Suprapubic skin (tissue), 4 donors: ENCODE measurements at regions not wholly inside any gene's neighbourhood (a gene's known extent, or its start where the extent isn't known, plus 50 kb on each side); places are given as distances from the start of the nearest gene placed in this dataset.

Experiments used
- DNase-seq, 2 donors: peaks; one replicate each; pipeline ENCODE4 v3.0.0-alpha.2; 2019; ENCODE audit warnings: low spot score in 2 of 2
- H3K27ac ChIP-seq: fragments of 200-600 bp; sonication (generic); one replicate; pipeline ENCODE4 v1.5.1; 2019
- H3K27me3 ChIP-seq: fragments of 200-600 bp; sonication (generic); one replicate; pipeline ENCODE4 v1.5.1; 2019
- H3K36me3 ChIP-seq: fragments of 200-600 bp; sonication (generic); one replicate; pipeline ENCODE4 v1.5.1; 2019
- H3K4me1 ChIP-seq: fragments of 200-600 bp; sonication (generic); one replicate; pipeline ENCODE4 v1.5.1; 2019
- H3K4me3 ChIP-seq: fragments of 200-600 bp; sonication (generic); one replicate; pipeline ENCODE4 v1.5.1; 2019; ENCODE audit warnings: mild to moderate bottlenecking
- H3K9me3 ChIP-seq: fragments of 200-600 bp; sonication (generic); one replicate; pipeline ENCODE4 v1.5.1; 2019
- EP300 ChIP-seq: sonication (generic); formaldehyde crosslinking; IDR thresholded peaks from one replicate; pipeline ENCODE4 v1.6.1; 2017; ENCODE audit warnings: antibody characterized with exemption
- POLR2A ChIP-seq, 2 donors: fragments of 450-650 bp; IDR thresholded peaks; one replicate each; pipeline ENCODE4 v1.6.1; 2017; ENCODE audit warnings: antibody characterized with exemption in 2 of 2, mild to moderate bottlenecking in 2 of 2, moderate library complexity in 2 of 2
- POLR2AphosphoS5 ChIP-seq, 3 donors: sonication (generic); formaldehyde crosslinking; IDR thresholded peaks; one replicate each; pipeline ENCODE4 v1.6.1; 2017; ENCODE audit warnings: antibody characterized with exemption in 3 of 3
- WGBS: methylation state at CpG from one replicate; pipeline ENCODE4 v1.1.5; 2018; 5-methylcytosine and 5-hydroxymethylcytosine counted together
- TF ChIP-seq, protein P1 (sequence below), 2 donors: fragments of 200-600 bp in 1 of 2; fragments of 450-650 bp in 1 of 2; sonication (generic) in 1 of 2; IDR thresholded peaks; one replicate each; pipeline ENCODE4 v1.5.1; 2016 to 2019; ENCODE audit warnings: antibody characterized with exemption in 2 of 2, mild to moderate bottlenecking in 1 of 2, moderate library complexity in 1 of 2

DNA sequence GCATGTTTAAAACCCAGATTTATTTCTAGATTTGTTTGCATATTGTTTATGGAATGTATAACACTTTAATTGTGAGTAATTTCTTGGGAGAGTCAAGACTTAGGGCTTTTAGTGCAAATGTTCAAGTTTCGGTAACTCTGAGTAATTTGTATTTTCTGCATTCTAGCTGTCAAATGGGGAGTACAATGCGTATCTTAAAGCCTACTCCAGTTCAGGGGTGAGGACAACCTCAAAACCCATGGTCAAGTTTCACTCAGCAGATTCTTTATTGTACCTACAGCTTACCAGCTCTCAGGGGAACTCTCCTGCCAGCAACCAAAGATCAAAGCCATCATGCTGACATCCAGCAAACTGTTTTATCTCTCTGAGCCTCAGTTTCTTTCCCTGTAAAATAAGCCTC lies 458.6 kb upstream of the JARID2 start:
- Histone ChIP-seq H3K4me3 (no peak overlapping the region), H3K27ac (no peak overlapping the region), H3K9me3 (no peaks in the 10 kb centered on the region), H3K27me3 (no peaks in the 10 kb centered on the region), H3K36me3 (no peaks in the 10 kb centered on the region), H3K4me1 (peaks cover 7% of the 10 kb centered on the region)
- DNase-seq = no peak
- WGBS = 98% methylated on average over 2 of the region's 2 CpGs
- TF ChIP-seq EP300 = no peak
- TF ChIP-seq POLR2A (IDR thresholded peaks at IDR 0.05) = no peak
- no peak for TF ChIP-seq POLR2AphosphoS5 (IDR thresholded peaks at IDR 0.05)
- TF ChIP-seq, protein P1, sequence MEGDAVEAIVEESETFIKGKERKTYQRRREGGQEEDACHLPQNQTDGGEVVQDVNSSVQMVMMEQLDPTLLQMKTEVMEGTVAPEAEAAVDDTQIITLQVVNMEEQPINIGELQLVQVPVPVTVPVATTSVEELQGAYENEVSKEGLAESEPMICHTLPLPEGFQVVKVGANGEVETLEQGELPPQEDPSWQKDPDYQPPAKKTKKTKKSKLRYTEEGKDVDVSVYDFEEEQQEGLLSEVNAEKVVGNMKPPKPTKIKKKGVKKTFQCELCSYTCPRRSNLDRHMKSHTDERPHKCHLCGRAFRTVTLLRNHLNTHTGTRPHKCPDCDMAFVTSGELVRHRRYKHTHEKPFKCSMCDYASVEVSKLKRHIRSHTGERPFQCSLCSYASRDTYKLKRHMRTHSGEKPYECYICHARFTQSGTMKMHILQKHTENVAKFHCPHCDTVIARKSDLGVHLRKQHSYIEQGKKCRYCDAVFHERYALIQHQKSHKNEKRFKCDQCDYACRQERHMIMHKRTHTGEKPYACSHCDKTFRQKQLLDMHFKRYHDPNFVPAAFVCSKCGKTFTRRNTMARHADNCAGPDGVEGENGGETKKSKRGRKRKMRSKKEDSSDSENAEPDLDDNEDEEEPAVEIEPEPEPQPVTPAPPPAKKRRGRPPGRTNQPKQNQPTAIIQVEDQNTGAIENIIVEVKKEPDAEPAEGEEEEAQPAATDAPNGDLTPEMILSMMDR (IDR thresholded peaks at IDR 0.05) = no peak

DNA sequence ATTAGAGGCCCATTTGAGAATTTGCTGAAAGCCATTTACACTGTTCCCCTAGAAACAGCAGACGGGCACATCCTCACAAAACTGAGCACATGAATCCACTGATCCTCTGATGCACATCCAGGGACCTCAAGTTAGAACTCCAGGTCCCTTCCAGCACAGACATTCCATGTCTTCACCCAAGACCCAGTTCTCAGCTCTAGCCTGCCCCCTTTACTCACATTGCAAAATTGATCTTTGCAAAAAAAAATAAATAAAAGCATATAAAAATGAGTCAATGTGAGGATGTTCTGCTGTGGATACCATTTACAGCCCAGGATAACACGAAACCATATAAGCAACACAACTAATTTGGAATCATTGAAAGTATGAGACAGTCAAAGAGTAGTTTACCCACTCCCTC lies 458.2 kb upstream of the JARID2 start:
- no peaks in the 10 kb centered on the region for H3K9me3 ChIP-seq
- WGBS = 94% methylated on average over 2 of the region's 2 CpGs
- no peak for DNase-seq
- no peak overlapping the region for H3K27ac ChIP-seq
- TF ChIP-seq, protein P1 (IDR thresholded peaks at IDR 0.05) = no peak
- TF ChIP-seq POLR2AphosphoS5 (IDR thresholded peaks at IDR 0.05) (no peak), EP300 (no peak), POLR2A (IDR thresholded peaks at IDR 0.05) (no peak)
- H3K36me3 ChIP-seq = no peaks in the 10 kb centered on the region
- no peaks in the 10 kb centered on the region for H3K27me3 ChIP-seq
- H3K4me3 ChIP-seq = no peak overlapping the region
- H3K4me1 ChIP-seq = peaks cover 7% of the 10 kb centered on the region

DNA sequence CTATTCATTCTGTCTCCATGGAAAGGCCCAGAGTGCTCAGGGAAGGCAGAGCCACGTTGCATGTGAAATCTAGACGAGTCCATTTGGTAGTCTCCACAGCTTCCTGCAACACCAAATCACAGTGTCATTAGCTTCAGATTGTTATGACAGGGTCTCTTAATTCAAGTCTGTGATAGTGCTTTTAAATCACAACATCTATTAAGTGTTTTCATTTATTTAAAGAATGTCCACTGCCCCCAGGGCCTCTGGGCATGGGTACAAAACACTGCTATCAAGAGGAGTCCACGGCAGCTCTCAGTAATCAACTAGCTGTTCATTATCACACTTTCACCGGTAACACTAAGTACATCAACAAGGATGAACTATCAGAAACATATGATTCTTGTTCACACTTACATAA lies 455.9 kb upstream of the JARID2 start:
- Histone ChIP-seq H3K36me3 (no peaks in the 10 kb centered on the region), H3K27me3 (no peaks in the 10 kb centered on the region), H3K27ac (no peak overlapping the region), H3K4me1 (peaks cover 1% of the 10 kb centered on the region), H3K9me3 (no peaks in the 10 kb centered on the region), H3K4me3 (no peak overlapping the region)
- no peak for DNase-seq
- TF ChIP-seq, protein P1 (IDR thresholded peaks at IDR 0.05) = no peak
- TF ChIP-seq EP300 (no peak), POLR2A (IDR thresholded peaks at IDR 0.05) (no peak), POLR2AphosphoS5 (IDR thresholded peaks at IDR 0.05) (no peak)
- 84% methylated on average over 4 of the region's 4 CpGs for WGBS

DNA sequence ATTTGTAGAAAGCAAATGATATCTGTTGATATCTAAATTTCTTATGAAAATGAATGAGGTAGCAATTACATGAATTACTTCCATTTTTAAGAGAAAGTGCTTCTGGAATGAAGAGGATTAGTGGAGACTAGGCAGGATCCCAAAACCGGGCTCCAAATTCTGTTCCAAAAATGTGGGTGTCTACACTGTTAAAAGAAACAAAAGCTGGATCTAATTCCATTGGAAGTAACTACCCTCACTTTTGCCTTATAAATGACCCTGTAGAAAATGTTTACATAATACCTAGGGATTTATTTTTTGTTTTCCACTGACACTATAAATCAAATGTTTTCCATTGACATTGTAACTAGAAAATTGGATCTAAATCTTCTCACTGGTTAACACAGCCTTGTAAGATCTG lies 454.9 kb upstream of the JARID2 start:
- Histone ChIP-seq H3K4me3 (no peak overlapping the region), H3K4me1 (no peaks in the 10 kb centered on the region), H3K9me3 (no peaks in the 10 kb centered on the region), H3K27me3 (no peaks in the 10 kb centered on the region), H3K27ac (no peak overlapping the region), H3K36me3 (no peaks in the 10 kb centered on the region)
- no peak for DNase-seq
- 24% methylated on average over 1 of the region's 1 CpG for WGBS
- TF ChIP-seq, protein P1 (IDR thresholded peaks at IDR 0.05) = no peak
- TF ChIP-seq POLR2A (IDR thresholded peaks at IDR 0.05) = no peak
- TF ChIP-seq EP300 = no peak
- no peak for TF ChIP-seq POLR2AphosphoS5 (IDR thresholded peaks at IDR 0.05)

DNA sequence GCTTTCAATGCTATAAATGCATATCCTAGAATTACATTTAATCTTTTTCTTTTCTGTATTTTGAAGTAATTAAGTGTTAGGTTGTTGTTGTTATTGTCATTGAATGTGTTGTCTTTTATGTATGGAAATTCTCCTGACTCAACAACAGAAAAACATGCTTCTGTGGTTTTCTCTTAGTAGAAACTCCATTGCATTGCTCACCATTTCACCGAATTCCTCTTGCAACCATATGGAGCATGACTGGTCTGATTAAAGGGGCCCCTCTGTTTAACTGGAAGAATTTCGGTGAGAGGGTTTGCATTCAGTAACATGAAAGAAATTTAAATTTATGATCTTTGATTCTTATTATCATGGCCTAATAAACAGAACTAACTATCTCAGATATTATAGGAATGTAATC lies 454.3 kb upstream of the JARID2 start:
- Histone ChIP-seq H3K36me3 (no peaks in the 10 kb centered on the region), H3K27ac (no peak overlapping the region), H3K4me3 (no peak overlapping the region), H3K9me3 (no peaks in the 10 kb centered on the region), H3K27me3 (no peaks in the 10 kb centered on the region), H3K4me1 (no peaks in the 10 kb centered on the region)
- WGBS = 83% methylated on average over 2 of the region's 2 CpGs
- no peak for DNase-seq
- TF ChIP-seq POLR2A (IDR thresholded peaks at IDR 0.05) = no peak
- TF ChIP-seq POLR2AphosphoS5 (IDR thresholded peaks at IDR 0.05) = no peak
